Hindlimb muscle (tissue), 1 donor: ENCODE measurements at regions not wholly inside any gene's neighbourhood (a gene's known extent, or its start where the extent isn't known, plus 50 kb on each side); places are given as distances from the start of the nearest gene placed in this dataset.
A peak's percentile ranks its signal among the peaks of the same experiment; 100 is the strongest.

Experiments
- DNase-seq: peaks from one replicate; pipeline ENCODE4 v3.0.0-alpha.2; 2013

DNA sequence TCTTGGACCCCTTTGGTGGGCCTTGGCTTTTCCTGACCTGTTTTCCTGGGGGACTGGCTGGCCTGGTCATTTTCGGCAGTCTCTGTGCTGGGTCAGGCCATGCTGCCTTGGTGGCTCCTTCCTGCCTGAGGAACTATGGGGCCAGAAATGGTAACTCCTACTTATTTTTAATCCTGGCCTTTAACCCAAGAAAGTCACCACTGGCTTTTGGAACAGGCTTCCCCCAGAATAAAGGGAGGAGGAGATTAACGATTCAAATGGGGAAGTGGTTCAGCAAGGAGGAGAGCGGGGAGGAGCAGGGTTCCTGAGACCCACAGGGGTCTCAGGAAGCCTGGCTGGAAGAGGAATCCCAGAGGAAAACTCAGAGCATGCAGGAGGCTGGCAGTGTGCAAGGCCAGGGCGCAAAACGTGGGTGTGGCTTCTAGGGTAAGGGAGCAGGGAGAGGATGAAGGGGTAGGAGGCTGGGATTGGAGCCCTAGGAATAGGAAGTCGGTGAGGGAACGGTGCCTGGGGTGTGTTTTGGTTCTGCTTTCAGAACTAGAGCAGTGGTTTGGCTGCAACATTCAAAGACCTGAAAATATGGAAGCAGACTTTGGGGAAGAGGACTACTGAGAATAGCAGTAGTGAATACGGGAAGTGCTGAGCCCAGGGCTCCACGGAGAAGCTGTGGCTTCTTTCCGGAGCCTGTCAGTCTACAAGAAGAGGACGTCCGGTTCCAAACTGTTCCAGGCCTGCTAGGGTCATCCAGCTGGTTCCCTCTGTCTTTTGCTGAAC lies 271.1 kb upstream of the KLF4 start:
- DNase-seq: no peak

DNA sequence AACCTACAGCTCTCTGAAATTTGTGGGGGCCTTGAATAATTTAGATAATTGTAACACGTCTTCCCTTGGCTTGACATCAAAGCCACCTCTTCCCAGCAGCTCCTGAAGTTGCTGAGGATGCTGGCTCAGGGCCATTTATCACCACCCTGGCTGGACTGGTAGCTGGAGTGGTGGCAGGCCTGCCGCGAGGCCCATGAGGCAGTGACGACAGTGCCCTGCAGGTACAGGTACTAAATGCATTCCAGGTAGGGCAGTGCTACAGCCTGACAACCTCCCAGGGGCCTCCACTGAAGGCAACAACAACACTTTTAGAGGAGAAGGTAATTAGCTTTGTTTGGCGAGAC lies 270.2 kb upstream of the KLF4 start:
- no peak for DNase-seq

DNA sequence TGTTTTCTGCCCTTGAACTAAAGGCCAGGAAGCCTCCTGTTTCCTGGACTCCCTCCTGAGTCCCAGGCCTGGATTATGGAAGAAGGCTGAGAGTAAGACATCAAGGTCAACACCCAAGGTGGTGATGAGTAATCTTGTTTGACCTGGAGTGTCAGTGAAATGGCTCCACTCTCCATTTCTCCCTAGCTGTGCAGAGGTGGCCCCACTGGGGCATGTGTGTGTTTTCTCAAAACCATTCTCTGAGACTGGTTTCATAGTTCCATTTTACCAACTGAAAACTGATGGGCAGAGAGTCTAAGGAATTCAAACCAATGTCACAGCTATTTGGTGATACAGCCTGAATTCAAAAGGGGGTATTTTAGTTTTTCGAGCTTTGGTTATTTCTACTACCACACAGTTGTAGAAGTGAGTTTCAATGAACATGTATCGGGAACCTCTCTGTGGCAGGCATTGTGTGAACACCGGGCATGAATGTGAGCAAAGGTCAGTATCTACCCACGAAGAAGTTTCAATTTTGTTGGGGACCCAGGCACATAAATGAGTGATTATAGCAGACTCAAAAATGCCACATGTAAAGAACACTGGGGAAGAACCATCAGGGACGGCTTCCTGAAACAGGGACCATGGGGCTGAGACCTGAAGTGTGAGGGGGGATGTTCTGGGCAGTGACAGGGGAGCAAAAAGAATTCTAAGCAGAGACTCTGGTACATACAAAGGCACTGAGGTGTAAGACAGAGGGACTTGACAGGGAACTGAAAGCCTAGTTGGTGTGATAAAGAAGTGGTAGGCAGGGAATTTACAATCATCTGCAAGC lies 269.6 kb upstream of the KLF4 start:
- DNase-seq: no peak

DNA sequence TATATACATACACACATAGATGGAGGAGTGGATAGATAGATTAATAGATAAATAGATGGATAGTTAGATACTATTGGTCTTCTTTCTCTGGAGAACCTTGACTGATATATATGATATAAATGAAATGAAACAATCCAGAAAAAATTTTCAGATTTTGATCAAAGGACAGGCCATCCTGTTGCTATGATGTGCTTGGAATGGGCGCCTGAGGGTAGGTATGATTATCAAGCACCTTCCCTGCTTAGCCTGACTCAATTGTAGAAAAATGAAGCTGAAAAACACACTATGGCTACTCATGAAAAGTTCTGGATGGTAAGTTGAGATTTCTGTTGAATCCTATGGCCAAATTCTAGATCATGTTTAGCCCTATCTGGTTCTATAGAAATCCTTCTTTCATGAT lies 266.5 kb upstream of the KLF4 start:
- DNase-seq: no peak

DNA sequence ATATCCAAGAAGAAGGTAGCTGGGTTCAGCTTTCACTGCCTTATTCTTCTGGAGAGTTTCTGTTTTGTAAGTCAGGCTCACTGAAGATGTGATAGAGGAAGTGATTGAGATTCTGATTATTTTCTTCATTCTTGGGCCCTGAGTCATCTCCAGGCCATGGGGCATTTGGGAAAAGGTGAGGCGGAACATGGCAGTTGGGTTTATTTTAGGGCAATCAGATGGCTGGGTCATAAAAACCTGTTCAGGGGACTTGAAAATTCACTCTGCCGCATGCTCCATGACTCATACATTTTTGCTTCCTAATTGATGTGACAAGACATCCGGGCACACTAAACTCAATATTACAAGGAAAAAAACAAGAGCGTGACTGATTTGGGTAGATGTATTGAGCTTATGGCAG lies 265.7 kb upstream of the KLF4 start:
- no peak for DNase-seq

DNA sequence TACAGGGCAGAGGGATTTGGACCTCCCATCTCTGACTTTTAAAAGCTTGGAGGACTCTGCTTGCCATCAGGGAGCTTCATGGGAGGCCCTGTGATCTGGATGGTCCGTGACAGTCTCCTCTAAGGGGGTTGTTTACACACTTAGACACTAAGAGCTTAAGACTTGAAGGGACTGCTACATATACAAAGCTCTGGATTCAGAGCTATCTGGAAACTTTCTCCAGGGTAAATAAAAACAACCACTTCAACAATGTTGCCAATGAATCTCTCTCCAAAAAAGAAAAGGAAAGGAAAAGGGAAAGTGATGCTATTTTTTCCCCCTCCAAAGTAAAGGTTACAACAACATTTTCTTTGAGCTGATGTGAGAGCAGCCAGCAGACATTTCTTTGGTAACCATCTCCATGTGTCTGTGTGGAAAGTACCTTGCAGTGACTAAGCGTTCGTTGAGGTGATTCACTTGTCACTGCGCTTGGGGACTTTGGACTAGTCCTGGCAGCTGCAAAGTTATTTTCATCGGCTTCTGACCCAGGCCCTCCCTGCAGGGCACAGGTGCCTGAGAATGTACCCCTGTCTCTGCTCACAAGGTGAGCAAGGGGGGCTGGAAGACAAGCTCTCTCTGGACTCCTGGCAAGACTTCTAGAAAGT lies 262.1 kb upstream of the KLF4 start:
- peak; percentile 61 for DNase-seq

DNA sequence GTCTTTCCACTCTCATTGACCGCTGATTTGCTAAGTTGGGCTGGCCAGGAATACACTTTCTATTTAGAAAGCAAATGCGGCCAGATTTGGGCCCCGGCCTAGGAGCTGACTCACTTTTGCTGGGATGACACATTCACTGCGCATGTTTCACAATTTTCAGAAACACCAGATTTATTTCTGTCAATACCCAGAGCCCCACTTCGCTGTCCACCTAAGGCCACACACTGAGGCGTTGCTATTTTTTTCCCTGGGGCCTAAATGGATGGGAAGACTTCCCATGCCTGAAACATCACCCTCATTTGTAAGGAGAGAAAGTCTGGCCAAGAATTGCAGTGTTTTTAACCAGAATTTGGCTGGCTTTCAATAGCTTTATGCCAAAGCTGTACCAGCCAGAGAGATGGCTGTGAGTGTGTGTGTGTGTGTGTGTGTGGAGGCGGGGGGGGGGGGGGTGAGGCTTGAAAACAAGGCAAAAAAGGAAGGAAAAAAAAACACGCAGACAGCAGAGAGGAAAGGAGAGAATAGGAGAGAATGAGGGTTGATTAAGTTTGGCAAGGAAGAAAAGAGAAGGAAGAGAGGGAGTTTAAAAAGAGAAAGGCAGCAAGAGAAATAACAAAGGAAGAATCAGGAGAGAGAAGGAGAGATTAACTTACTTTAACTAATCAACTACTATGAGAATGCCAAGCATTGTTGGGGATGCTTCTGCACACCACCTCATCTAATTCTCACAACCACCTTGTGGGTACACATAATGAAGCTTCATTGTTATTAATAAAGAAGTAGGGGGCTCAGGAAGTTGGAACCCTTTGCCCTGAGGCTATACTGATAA lies 261.4 kb upstream of the KLF4 start:
- DNase-seq: peak; percentile 93

DNA sequence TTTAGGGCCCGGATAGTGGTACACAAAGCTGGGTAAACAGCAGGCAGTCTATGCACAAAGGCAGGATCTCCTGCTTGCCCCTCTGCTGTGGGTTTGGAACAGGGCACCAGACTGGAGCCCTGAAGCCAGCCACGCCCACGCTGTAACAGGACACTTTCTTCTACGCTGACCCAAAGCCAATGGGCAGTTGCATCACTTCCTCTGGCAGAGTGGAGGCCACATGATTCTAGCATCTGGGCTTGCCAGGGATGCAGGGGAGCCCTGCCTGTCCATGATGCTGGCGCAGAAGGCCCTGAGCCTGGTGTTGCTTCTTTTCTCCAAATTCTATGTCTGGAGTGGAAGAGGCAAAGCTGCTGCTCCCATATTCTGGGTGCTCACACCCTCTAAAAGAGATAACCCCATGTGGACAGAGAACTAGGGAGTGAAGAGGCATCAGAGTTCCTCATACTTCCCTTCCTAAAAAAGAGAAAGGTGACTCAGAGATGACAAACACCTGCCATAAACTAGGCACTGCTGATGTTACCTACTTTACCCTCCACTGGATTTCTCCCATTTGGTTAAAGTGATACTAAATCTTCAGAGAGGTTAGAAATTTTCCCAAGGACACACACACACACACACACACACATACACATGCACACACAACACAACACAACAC lies 260.3 kb upstream of the KLF4 start:
- DNase-seq: peak; percentile 87

DNA sequence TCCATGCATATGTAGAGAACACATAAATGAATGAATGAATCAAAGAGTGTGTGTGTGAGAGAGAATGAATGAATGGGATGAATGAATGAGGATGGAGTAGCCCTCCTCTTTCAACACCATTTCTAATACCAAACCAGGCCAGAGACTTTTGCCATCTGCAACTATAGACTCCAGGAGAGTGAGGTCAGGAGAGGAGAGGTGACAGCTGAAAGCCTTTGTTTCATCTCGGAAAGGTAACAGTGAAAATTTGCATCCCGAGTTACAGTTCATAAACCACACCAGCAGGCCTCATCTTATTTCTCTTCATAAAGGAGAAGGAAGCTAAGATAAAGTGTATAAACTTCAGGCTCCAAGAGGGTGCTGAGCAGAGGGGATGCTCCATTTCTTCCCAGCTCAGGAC lies 255.3 kb upstream of the KLF4 start:
- no peak for DNase-seq

DNA sequence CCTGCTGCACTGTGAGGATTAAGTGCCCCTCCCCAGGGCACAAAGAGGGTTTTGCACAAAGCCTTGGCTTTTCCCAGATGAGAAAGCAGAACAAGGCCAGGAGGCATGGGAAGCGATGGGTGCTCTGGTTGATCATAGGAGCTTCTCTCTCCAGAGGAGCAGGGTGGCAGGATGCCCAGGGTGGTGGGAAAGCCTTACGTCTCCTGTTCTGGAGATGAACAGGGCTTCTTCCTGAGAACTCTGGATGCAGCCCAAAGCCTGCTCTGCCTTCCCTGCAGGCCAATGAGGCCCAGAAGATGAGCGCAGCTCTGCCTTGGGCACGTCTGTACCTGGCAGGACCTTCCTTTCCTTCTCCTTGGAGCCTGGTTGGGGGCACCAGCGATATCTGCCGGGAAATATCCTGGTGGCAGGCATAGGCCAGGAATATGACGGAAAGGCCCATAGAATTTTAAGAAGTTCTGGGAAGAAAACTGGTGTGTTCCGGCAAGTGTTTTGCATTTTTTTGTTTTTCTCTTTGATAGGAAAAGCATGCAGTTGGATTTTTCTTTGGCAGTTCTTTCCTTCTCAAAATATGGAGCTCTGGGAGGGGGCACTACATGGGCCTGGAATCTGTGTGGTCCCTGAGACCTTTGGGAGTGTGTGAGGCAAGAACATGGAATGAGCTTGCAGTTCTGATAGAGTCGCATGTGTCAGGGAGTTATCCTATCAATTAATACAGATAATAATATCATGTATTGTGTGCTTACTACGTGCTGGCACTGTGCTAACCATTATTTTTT lies 253.2 kb upstream of the KLF4 start:
- no peak for DNase-seq

DNA sequence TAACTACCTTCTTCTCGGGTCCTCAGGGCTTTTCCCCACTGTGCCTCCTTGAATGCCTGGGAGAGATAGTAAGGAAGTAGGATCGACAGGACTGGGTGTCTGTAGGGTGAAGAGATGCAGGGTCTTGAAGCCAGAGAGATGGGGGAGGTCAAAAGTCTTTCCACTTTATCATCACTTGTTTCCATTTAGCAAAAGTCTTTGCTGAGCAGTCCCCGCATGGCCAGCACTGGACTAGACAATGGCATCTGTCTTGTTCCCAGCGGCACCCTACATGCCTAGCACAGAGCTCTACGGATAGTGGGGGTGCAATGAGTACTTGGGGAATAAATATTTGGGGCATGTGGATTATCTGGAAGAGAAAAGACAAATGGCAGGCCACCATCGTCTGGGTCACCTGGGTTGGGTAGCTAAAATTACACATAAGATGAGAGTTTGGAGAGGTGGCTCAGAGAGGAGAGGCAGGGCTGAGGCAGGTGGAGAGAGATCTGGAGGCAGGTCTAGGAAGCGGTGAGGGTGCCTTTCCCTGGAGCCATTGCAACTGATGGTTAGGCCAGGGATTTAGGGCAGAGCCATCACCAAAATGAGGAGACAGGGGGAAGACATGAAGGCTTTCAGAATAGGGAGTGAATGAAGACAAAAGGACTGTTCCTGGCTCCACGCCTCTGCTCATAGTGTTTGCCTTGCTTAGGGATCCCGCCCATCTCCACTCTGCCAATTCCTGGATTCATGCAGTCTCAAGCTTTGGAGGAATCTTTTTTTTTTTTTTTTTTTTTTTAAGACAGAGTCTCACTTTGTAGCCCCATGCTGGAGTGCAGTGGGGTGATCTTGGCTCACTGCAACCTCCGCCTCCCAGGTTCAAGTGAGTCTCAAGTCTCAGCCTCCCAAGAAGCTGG lies 250.8 kb upstream of the KLF4 start:
- DNase-seq: no peak

DNA sequence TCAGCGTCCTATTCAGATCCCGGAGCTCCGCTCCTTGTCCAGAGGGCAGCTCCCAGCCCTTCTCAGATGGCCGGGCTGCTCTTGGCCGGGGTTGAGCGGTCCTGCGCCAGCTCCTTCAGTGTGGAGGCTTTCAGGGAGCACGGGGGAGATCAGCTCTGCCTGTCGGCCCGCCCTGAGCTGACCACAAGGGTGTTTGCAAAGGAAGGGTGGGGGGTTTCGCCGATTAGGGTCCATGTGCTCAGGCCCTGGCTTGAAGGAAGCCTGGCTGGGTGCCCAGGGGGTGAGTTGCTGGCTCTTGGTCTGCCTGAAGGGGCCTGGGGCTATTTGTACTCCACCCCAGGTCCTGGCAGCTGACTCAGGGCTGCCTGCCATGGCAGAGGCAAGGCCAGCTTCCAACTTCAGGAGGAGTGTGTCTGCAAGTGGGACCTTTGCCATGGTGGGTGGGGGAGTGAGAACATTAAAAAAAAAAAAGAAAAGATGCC lies 250.1 kb upstream of the KLF4 start:
- no peak for DNase-seq

DNA sequence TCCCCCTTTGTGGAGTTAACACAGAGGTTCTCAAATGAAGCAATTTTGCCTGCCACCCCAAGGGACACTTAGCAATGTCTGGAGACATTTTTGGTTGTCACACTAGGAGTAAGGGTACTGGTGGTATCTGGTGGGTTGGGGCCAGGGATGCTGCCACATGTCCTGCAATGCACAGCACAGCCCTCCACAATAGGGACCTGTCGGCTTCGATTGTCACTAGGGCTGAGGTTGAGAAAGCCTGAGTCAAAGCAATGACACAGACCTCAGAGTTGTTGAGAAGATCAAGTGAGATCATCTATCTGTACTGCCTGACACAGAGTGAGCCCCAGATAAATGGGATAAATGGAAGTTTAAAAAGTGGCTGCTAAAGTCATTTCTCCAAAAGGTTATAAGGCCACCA lies 249.2 kb upstream of the KLF4 start:
- DNase-seq: no peak

DNA sequence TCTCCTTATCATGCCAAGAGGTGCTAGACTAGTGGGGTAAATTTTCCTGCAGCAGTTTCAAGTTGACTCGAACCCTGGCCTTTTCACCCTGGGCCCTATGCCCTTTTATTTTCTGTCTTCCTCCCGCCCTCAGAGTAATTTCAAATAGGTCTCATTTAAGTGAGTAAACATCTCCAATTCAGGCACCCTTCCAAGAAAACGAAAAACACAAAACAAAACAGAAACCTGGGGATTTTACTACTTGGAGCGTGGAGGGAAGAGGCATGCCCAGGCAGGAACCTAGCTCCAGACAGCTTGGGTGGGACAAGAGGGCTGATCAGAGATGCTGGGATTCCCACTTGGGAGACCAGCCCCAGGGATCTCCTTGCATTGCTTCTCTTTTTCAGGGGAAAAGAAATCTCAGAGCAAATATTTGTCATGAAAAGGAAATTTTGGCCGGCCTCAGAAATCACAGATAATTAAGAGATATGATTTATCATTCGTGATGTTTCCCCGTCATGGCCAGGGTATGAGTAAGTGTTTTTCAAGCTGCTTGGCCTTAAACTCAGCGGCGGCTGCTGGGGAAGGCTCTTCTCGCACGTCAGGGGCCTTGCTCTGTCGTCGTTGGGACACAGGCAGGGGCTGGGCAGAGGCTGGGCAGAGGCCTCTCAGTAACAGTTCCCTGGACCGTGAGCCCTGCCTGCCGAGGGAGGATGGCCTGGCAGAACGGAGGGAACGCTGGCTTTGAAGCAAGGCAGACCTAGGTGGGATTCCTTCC lies 248.6 kb upstream of the KLF4 start:
- peak; percentile 69 for DNase-seq

DNA sequence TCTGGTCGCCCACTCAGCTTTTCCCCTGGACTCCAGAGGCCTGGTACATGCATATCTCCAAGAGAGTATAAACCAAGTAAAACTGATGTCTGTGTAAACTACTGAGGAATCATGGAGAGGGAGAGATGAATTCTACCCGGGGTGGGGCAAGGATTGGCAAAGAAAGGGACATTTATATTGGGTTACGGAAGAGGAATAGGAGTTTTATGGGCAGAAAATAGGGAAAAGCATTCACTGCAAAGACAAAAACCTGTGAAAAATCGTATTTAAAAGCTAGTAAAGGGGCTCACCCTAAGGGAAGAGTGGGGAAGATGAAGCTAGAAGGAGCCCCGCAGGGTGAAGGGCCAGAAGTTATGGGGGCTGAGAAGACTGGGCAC lies 248.0 kb upstream of the KLF4 start:
- DNase-seq: no peak

DNA sequence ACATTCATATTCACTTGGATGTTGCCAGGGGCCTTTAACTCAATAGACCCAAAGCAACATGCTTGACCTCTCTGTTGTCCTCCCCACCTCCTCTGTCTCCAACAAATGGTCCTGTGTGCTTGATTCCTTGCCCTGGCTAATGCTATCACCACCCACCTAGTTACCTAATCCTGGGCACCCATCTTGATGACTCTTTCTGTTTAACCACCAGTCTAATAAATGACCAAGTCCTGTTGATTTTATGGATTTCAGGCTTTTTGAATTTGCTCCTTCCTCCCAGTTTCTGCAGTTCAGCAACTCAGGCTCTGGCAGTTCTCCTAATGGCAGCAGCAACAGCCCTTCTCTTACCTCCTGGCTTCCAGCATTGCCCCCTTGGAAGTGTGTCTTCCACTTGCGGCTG lies 246.3 kb upstream of the KLF4 start:
- DNase-seq: no peak

DNA sequence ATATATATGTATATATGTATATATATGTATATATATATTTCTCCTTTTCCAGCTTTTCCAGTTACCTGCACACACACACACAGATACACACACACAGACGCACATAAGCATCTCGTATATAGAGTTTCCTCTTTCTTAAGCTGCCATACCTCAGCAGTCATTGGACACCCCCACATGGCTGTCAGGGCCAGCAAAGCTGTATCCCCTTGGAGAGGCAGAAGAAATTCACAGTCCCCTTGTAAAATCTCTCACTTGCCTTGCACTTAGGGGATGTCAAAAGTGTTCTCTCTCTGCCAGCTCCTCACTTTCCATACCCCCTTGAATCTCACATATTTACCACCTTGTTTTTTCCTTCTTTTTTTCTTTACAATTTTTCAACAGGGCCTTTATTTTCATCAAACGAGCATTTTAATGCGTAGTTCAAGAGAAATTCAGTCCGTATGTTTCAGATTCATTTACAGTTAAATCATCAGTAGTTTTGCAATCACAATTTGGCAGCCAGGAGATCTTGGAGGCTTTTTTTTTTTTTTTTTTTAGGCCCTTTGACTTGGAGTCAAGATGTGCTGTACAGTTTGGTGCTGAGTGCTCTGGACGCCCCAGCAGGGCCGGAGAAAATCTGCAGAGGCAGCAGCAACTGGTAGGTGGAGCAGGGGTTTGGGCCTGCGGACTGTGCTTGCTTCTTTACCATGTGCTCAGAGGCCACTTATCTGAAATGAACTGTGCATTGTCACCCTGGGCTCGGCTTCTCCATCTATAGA lies 244.9 kb upstream of the KLF4 start:
- no peak for DNase-seq

DNA sequence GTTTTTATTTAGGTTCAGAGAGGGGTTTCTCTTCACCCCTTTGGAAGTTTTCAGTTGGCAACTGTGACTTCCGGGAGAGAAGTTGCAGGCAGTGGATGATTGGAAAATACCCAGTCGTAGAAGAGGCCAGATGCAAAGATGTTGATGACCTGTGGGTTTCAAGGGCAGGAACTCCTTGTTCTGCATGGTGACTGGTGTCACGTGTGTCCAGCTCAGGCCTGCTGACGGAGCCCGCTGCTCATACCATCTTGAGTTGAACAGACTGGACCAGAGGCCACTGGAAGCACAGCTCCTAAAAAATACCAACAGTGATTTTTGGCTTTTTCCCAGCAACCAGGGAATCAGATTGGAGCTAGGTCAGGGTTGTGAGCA lies 243.9 kb upstream of the KLF4 start:
- DNase-seq: no peak
